Peyer's patch (tissue), 4 donors: ENCODE measurements at regions not wholly inside any gene's neighbourhood (a gene's known extent, or its start where the extent isn't known, plus 50 kb on each side); places are given as distances from the start of the nearest gene placed in this dataset.
A peak's percentile ranks its signal among the peaks of the same experiment; 100 is the strongest.

Experiments used
- DNase-seq, 3 donors: peaks; one replicate each; pipeline ENCODE4 v3.0.0-alpha.2; 2017 to 2019
- H3K27ac ChIP-seq, 4 donors: fragments of 200-600 bp; sonication (generic); one replicate each; pipeline ENCODE4 v1.5.1; 2016 to 2019
- H3K27me3 ChIP-seq, 2 donors: fragments of 200-600 bp; sonication (generic); one replicate each; pipeline ENCODE4 v1.5.1; 2019
- H3K36me3 ChIP-seq, 3 donors: fragments of 200-600 bp; sonication (generic); one replicate each; pipeline ENCODE4 v1.5.1; 2016 to 2019
- H3K4me1 ChIP-seq, 4 donors: fragments of 200-600 bp; sonication (generic); one replicate each; pipeline ENCODE4 v1.5.1; 2016 to 2019
- H3K4me3 ChIP-seq, 4 donors: fragments of 200-600 bp; sonication (generic); 1 replicate in 3 of 4; 2 replicates in 1 of 4; pipeline ENCODE4 v1.5.1; 2016 to 2019; ENCODE audit warnings: mild to moderate bottlenecking in 1 of 4
- H3K9me3 ChIP-seq, 4 donors: fragments of 200-600 bp; sonication (generic); one replicate each; pipeline ENCODE4 v1.5.1; 2016 to 2019; ENCODE audit warnings: mild to moderate bottlenecking in 1 of 4
- POLR2A ChIP-seq, 2 donors: fragments of 450-650 bp; IDR thresholded peaks; one replicate each; pipeline ENCODE4 v1.5.1; 2017; ENCODE audit warnings: antibody characterized with exemption in 2 of 2, mild to moderate bottlenecking in 2 of 2, moderate library complexity in 2 of 2
- TF ChIP-seq, protein P1 (sequence below), 6 experiments: fragments of 450-650 bp in 4 of 6; fragments of 200-600 bp in 2 of 6; sonication (generic) in 1 of 6; IDR thresholded peaks; one replicate each; pipeline ENCODE4 v1.5.1; 2017 to 2019; ENCODE audit warnings: antibody characterized with exemption in 6 of 6, mild to moderate bottlenecking in 3 of 6, moderate library complexity in 1 of 6

DNA sequence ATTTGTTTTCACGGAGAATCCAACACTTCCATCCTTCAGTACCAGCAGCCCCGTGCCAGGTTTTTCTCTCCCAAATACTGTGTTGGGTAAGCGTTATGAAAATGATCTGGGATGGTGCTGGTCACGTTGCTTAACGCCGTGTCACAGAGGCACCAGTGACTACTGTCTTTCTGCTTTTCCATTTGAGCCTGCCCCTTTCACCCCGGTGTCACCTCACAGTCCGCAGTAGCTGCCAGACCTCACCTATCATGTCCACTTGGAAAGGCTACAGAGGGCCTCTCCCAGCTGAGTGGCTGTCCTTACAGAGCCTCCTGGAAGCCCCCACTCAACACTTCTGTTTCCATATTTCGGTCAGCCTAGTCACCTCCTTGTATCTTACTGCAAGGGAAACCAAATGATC, 176.5 kb upstream of the ARID1B start:
- TF ChIP-seq POLR2A (IDR thresholded peaks at IDR 0.05), result no peak
- TF ChIP-seq, protein P1, sequence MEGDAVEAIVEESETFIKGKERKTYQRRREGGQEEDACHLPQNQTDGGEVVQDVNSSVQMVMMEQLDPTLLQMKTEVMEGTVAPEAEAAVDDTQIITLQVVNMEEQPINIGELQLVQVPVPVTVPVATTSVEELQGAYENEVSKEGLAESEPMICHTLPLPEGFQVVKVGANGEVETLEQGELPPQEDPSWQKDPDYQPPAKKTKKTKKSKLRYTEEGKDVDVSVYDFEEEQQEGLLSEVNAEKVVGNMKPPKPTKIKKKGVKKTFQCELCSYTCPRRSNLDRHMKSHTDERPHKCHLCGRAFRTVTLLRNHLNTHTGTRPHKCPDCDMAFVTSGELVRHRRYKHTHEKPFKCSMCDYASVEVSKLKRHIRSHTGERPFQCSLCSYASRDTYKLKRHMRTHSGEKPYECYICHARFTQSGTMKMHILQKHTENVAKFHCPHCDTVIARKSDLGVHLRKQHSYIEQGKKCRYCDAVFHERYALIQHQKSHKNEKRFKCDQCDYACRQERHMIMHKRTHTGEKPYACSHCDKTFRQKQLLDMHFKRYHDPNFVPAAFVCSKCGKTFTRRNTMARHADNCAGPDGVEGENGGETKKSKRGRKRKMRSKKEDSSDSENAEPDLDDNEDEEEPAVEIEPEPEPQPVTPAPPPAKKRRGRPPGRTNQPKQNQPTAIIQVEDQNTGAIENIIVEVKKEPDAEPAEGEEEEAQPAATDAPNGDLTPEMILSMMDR (IDR thresholded peaks at IDR 0.05), result no peak
- Histone ChIP-seq H3K4me3 (no peak overlapping the region), H3K27ac (peak overlapping the region in 2 of 4 donors; percentile 32 to 52), H3K27me3 (no peaks in the 10 kb centered on the region), H3K9me3 (no peaks in the 10 kb centered on the region), H3K36me3 (no peaks in the 10 kb centered on the region), H3K4me1 (no peaks in the 10 kb centered on the region)
- no peak for DNase-seq

GRCh38 chr6:156599978-156600590, 177.1 kb upstream of the ARID1B start:
- Histone ChIP-seq H3K27me3 (no peaks in the 10 kb centered on the region), H3K4me3 (no peak overlapping the region), H3K9me3 (no peaks in the 10 kb centered on the region), H3K27ac (peak overlapping the region in 2 of 4 donors; percentile 32 to 52), H3K4me1 (no peaks in the 10 kb centered on the region), H3K36me3 (no peaks in the 10 kb centered on the region)
- TF ChIP-seq, protein P1 (IDR thresholded peaks at IDR 0.05), result no peak
- TF ChIP-seq POLR2A (IDR thresholded peaks at IDR 0.05), result no peak
- DNase-seq, result no peak

DNA sequence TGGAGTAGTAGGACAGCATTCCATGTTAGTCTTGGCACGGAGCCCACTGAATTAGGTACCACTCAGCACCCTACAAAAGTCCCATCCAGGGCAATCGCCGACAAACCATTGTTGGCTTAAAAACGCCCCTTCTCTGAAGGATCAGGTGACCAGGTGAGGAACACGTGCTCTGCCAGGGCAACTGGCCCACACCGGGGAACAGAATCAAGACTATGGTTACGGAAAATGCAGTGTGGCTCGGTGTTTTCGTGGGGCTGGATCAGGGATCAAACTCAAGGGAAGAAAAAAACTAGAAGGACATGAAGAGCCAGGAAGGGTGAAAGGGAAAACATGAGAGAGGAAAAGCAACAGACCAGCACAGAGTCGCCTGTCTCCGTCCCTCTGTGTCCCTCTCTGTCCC, 177.8 kb upstream of the ARID1B start:
- H3K4me3 ChIP-seq, result no peak overlapping the region
- no peaks in the 10 kb centered on the region for H3K36me3 ChIP-seq
- peak overlapping the region in 1 of 4 donors; percentile 52 for H3K27ac ChIP-seq
- H3K9me3 ChIP-seq, result no peaks in the 10 kb centered on the region
- H3K27me3 ChIP-seq, result no peaks in the 10 kb centered on the region
- TF ChIP-seq, protein P1 (IDR thresholded peaks at IDR 0.05), result no peak
- no peak for TF ChIP-seq POLR2A (IDR thresholded peaks at IDR 0.05)
- H3K4me1 ChIP-seq, result no peaks in the 10 kb centered on the region
- no peak for DNase-seq

- TF ChIP-seq POLR2A (IDR thresholded peaks at IDR 0.05), result no peak
- Histone ChIP-seq H3K4me1 (no peaks in the 10 kb centered on the region), H3K4me3 (no peak overlapping the region), H3K36me3 (no peaks in the 10 kb centered on the region), H3K9me3 (no peaks in the 10 kb centered on the region), H3K27ac (no peak overlapping the region), H3K27me3 (no peaks in the 10 kb centered on the region)
- no peak for DNase-seq
These were observed 178.4 kb upstream of the ARID1B start for GRCh38 chr6:156598855-156599180.

- H3K27me3 ChIP-seq, result no peaks in the 10 kb centered on the region
- no peaks in the 10 kb centered on the region for H3K9me3 ChIP-seq
- no peak overlapping the region for H3K4me3 ChIP-seq
- no peak for DNase-seq
- H3K4me1 ChIP-seq, result no peaks in the 10 kb centered on the region
- no peak overlapping the region for H3K27ac ChIP-seq
- TF ChIP-seq POLR2A (IDR thresholded peaks at IDR 0.05), result no peak
- TF ChIP-seq, protein P1 (IDR thresholded peaks at IDR 0.05), result no peak
- H3K36me3 ChIP-seq, result no peaks in the 10 kb centered on the region
These were observed 178.9 kb upstream of the ARID1B start for GRCh38 chr6:156598071-156598854.

DNA sequence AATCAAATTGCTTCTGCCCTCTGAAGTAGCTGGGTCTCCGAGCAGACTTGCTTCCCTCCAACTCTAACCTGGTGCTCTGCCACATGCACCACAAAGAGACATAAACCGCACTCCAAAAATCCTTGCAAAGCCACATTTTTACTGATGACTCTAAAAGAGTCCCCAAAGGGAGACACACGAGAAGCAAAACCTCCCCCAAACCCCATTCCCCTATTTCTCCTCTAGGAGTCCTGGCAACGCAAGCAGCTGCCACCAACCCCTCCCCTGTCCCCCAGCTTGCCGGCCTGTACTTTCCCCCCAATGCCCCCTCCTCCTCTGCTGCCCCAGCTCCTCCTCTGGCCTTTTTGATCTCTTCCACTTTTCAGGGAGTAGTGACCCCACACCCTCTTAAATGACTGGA, 180.1 kb upstream of the ARID1B start:
- Histone ChIP-seq H3K9me3 (no peaks in the 10 kb centered on the region), H3K27me3 (no peaks in the 10 kb centered on the region), H3K36me3 (no peaks in the 10 kb centered on the region), H3K27ac (no peak overlapping the region), H3K4me3 (no peak overlapping the region), H3K4me1 (no peaks in the 10 kb centered on the region)
- DNase-seq, result no peak
- TF ChIP-seq, protein P1 (IDR thresholded peaks at IDR 0.05), result no peak
- no peak for TF ChIP-seq POLR2A (IDR thresholded peaks at IDR 0.05)
